ENCODE measurements at regions not wholly inside any gene's neighbourhood (a gene's known extent, or its start where the extent isn't known, plus 50 kb on each side); places are given as distances from the start of the nearest gene placed in this dataset.

DNA sequence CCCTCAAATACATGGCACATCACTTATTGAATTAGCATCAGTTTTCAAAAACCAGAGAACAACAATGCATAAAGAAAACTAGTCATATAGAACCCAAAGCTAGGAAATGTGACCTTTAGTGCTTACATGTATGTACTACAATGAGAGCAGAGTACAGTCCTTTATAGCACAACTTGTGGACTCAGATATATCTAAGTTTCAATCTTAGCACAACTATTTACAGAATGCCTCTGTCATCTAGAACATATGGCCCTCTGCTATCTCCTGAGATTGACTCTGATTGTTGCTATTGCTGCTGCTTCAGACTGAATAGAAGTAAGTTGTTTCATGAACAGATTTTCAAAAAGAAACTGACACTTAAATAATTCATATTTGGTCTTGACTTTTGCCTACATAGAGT lies 1536.2 kb downstream of the EFNA5 start:
- H3K9ac ChIP-seq (ENCODE audit: low read depth, low read length), result no peak overlapping the region
- H2BK5ac ChIP-seq (ENCODE audit: low read depth, low read length, poor library complexity, severe bottlenecking), result no peak overlapping the region
- ChIA-PET CTCF (no interaction called here), POLR2A (ENCODE audit: unreplicated experiment) (no interaction called here)
- no peak overlapping the region for H3K23ac ChIP-seq (ENCODE audit: low read depth, low read length)
- no peak overlapping the region for H3K4ac ChIP-seq (ENCODE audit: low read depth, low read length)
- no peak overlapping the region for H2AK9ac ChIP-seq (replicated peaks; ENCODE audit: low read depth, low read length, poor library complexity)
- H3K4me2 ChIP-seq (ENCODE audit: low read depth, low read length), result no peak overlapping the region
- no peak overlapping the region for H4K91ac ChIP-seq (ENCODE audit: insufficient read depth, low read depth, low read length)
- intact Hi-C loops (cut with micrococcal nuclease), result no loop called here
- no peak overlapping the region for H2BK15ac ChIP-seq (ENCODE audit: low read depth, low read length)
- H4K20me1 ChIP-seq (ENCODE audit: insufficient read depth, low read length), result no peaks in the 10 kb centered on the region
- H4K5ac ChIP-seq (ENCODE audit: low read depth, low read length), result no peak overlapping the region
- H3K18ac ChIP-seq (ENCODE audit: low read depth, low read length), result no peak overlapping the region
- DNase-seq (no peak), ATAC-seq (ENCODE audit: low read depth) (no peak)
- no peak overlapping the region for H3K27ac ChIP-seq (ENCODE audit: insufficient read depth, low read length)
- no peak for TF ChIP-seq BHLHE40 (IDR thresholded peaks at IDR 0.05; ENCODE audit: low read depth, low read length)
- BruUV-seq (replicated peaks), result no TSS peak
- no peak overlapping the region for H2AFZ ChIP-seq (replicated peaks; ENCODE audit: low read length, poor library complexity)
- in situ Hi-C loops (cut with MboI; ENCODE audit: low sequenced_read_pairs), result no loop called here
- no peak overlapping the region for H3K56ac ChIP-seq (ENCODE audit: extremely low read depth, insufficient read depth, low read length)
- H3K27me3 ChIP-seq (ENCODE audit: control insufficient read depth, insufficient read depth, low read length), result no peaks in the 10 kb centered on the region
- H4K8ac ChIP-seq (ENCODE audit: low read depth in 2 of 2, low read length in 2 of 2), result no peak overlapping the region
- H3K4me3 ChIP-seq (ENCODE audit: insufficient read depth, low read depth, low read length), result no peak overlapping the region
- no peak overlapping the region for H2BK20ac ChIP-seq (ENCODE audit: low read depth, low read length)
- H3K79me1 ChIP-seq (ENCODE audit: low read depth in 1 of 2, low read length in 2 of 2), result no peaks in the 10 kb centered on the region
- peaks cover under 1% of the 10 kb centered on the region; the same call in 1 of the 2 replicates for H3K4me1 ChIP-seq (ENCODE audit: control insufficient read depth, insufficient read depth, low read length)
- H2BK120ac ChIP-seq (ENCODE audit: low read depth, low read length), result no peak overlapping the region
- H3K14ac ChIP-seq (replicated peaks; ENCODE audit: low read depth, low read length), result no peak overlapping the region
- no peaks in the 10 kb centered on the region for H3K9me1 ChIP-seq (ENCODE audit: insufficient read depth, low read length)
- no peak overlapping the region for H2AK5ac ChIP-seq (ENCODE audit: low read depth, low read length)
- dilution Hi-C loops (cut with HindIII; ENCODE audit: low sequenced_read_pairs, unreplicated experiment), result no loop called here
- no peaks in the 10 kb centered on the region for H3K9me3 ChIP-seq (ENCODE audit: control insufficient read depth, insufficient read depth, low read length)
- H3K36me3 ChIP-seq (ENCODE audit: control insufficient read depth, insufficient read depth, low read length), result no peaks in the 10 kb centered on the region

All from IMR-90 (cell line).